Stimulated activated CD4-positive, alpha-beta T cell treated with anti-CD3 and anti-CD28 coated beads, Interleukin-12 subunit alpha, Interleukin-12 subunit beta, amount 100 ng/mL, for 48 hours (primary cell): ENCODE measurements at regions not wholly inside any gene's neighbourhood (a gene's known extent, or its start where the extent isn't known, plus 50 kb on each side); places are given as distances from the start of the nearest gene placed in this dataset.
"Not testable (repeated sequence)": the region's sequence is repeated elsewhere in the genome, so short reads cannot be mapped to it uniquely, and the experiment has no call there.

Experiments
- DNase-seq, 3 donors: peaks; one replicate each; pipeline ENCODE4 v3.0.0-alpha.2; 2020; ENCODE audit warnings: low read depth in 2 of 3, low spot score in 1 of 3

GRCh38 chr3:187995667-187996066 lies 158.3 kb upstream of the LPP start:
- no peak for DNase-seq

GRCh38 chr3:187996609-187997008 lies 157.3 kb upstream of the LPP start:
- no peak for DNase-seq

GRCh38 chr3:187997490-187997889 lies 156.5 kb upstream of the LPP start:
- no peak for DNase-seq

DNA sequence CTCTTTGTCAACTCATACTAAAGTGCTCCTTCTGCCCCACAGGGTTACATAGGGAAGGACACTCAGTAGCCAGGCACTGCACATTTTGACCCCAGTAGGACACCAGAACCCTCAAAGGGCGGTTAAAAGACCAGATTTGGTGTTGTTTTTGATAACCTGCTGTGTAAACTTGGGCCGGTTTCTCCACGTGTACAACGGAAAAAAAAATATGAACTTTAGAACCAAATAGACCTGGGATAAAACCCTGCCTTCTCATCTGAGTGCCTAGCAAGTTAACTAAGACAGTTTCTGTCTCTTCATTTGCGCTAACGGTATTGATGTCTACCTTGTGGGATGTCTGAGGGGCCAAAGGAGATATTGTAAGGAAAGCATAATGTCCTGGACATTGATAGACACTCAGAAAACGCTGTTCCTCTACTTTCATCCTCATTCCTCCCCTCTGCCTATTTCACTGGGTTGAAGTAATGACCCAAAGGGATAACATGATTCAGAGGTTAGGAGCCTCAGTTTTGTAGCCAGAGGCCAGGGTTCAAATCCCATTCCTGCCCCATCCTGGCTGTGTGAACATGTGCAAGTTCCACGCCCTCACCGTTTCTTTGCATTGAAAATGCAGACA lies 155.9 kb upstream of the LPP start:
- DNase-seq: no peak

DNA sequence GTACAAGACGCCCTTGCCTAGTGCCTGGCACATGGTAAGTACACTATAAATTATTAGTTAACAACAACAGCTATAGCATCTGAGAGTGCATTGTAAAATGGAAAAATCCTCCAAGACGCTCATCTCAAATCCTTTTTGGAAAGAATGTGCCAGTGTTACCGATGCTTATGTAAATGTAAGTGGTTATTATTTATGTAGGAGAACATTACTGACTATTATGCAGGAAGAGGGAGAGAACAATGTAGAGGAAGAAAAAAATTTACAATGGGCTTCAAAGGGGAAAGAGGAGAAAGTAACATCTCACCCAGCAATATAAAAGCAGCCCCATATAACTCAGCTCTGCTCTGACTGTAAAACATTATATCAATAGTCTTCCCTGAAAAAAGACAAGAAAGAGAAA lies 155.3 kb upstream of the LPP start:
- DNase-seq: no peak

DNA sequence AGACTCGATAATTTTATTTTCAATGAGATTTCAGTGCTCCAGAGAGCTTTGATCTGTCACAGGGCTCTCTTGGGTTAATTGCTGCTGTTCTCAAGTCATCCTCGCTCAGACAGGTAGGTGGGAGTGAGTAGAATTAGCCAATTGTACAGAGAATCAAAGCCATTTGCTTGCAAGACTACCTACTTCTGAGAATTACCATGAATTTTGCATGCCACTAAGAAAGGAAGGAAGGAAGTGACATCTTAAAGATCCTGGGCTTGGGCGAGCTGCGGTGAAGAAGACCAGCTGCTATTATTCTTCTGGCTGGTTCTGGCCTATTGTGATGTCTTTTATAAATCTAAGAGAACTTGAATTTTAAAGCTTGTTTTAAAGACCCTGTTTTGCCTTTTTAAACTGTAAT lies 154.1 kb upstream of the LPP start:
- no peak for DNase-seq

- no peak for DNase-seq
Measured at GRCh38 chr3:188000361-188000861, 153.5 kb upstream of the LPP start.

DNA sequence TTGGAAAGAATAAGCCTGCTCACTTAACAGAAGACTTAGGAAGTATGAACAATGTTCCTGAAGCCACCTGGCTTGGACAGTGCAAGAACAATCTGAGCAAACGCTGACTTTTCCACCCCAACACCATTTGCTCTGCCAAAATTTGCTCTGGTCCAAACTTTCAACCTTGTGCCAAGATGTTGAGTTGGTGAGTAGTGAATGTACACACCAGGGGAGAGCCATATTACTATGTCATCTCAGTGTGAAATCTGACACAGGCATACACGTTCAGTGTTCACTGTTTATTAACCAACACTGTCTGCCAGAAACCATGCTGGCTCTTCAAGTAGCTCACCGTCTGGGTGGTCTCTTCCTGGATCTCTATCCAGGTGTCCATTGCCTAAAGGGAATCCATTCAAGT lies 152.9 kb upstream of the LPP start:
- DNase-seq: no peak

GRCh38 chr3:188001926-188002325 lies 152.0 kb upstream of the LPP start:
- no peak for DNase-seq

GRCh38 chr3:188002626-188003138 lies 151.3 kb upstream of the LPP start:
- DNase-seq: no peak

- DNase-seq: no peak
Measured at GRCh38 chr3:188003188-188004171, 150.5 kb upstream of the LPP start.

- DNase-seq: no peak
Measured at GRCh38 chr3:188006726-188007393, 147.1 kb upstream of the LPP start.

DNA sequence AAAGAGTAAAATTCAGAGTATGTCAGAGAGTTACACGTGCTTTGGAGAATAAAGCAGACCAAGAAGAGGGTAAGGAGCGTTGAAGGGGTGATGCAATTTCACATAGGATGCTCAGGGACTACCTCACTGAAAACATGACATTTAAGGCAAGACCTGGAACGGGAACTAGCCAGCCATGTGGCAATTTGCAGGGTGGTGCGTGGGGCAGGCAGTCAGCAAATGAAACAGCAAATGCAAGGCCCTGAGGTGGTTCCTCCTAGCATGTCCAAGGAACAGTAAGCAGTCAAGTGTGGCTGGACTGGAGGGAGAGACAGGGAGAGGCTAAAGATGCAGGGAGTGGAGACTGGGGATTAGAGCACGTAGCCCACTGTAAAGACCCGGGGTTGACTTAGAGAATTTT lies 146.1 kb upstream of the LPP start:
- DNase-seq: no peak

DNA sequence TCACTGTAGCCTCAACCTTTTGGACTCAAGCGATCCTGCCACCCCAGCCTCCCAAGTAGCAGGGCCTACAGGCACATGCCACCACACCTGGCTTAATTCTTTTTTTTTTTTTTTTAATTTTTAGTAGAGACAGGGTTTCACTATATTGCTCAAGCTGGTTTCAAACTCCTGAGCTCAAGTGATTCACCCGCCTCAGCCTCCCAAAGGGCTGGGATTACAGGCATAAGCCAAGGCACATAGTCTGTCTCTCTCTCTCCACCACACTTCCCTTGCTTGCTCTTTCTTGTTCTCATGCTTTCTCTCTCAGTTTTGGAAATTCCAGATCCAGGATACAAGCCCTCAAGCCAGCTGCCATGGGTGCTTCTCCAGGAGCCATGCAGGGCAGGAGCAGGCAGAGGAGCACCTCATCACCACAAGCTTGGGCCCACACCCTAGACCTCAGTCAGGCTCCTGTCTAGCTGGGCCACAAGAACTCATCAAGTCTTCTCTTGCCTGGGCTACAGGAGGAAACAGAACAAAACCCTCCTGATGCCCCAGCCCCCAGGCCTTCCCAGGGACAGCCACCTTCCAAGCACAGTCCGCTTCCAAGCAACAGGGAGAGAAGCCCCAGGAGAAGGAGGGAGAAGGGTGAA lies 145.3 kb upstream of the LPP start:
- no peak for DNase-seq

- no peak for DNase-seq
Measured at GRCh38 chr3:188010478-188010877, 143.5 kb upstream of the LPP start.

DNA sequence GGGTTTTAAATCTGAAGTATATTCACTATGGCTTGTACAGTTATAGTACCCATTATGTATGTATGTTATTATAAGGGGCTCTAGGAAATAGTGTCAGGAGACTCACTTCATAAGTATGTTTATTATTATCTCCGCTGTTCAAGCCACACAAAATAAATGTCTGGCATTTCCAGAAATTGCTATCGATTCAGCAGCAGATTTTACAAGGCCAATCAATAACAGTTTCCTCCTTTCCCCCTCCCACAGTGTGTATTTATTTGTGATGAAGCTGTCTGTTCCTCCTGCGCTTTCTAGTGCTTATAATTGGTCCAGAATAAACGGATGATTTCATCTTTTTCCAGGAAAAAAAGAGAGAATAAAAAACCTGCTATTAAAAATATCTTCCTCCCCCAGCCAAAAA lies 134.2 kb upstream of the LPP start:
- DNase-seq: no peak

DNA sequence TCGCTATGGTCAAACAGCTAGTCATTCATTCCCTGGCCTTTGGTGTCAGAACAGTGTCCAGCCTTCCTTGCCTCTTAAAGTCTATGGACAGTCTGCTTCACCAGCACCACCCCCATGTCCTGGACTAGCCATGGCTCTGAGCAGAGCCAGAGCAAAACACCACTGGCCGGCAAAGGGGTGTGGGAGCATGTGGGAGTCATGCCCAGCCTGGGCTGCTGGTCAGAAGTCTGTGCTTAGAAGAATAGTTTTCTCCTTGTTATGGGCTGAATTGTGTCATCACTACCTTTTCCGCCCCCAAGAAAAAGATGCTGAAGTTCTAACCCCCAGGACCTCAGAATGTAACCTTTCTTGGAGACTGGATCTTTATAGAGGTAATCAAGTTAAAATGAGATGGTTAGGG lies 132.9 kb upstream of the LPP start:
- no peak for DNase-seq

DNA sequence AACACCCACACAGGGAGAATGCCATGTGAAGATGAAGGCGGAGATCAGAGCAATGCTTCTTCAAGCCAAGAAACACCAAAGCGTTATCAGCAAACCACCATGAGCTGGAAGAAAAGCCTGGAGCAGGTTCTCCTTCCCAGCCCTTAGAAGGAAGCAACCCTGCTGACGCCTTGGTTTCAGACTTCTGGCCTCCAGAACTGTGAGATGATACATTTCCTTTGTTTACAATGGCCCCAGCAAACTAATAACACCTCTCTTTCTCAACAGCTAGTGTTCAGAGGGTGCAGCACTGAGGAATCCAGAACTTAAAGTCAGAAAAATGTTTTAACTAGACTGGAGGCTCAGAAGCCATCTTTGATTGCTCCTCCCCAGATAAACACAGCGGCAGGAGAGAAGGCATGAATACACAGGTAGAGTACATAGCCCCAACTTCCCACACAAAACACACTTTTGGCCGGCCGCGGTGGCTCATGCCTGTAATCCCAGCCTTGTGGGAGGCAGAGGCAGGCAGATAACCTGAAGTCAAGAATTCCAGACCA lies 132.4 kb upstream of the LPP start:
- DNase-seq: no peak

DNA sequence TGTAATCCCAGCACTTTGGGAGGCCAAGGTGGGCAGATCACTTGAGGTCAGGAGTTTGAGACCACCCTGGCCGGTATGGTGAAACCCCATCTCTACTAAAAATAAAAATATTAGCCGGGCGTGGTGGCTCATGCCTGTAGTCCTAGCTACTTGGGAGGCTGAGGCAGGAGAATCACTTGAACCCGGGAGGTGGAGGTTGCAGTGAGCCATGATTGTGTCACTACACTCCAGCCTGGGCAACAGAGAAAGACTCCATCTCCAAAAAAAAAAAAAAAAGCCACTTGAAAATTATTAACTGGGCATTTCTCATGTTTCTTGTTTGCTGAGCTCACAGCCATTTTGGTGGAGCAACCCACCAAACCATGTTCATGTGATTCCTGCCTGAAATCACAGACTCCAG lies 131.1 kb upstream of the LPP start:
- not testable (repeated sequence) for DNase-seq

- DNase-seq: no peak
Measured at GRCh38 chr3:188025555-188025954, 128.4 kb upstream of the LPP start.
